Fibroblast of lung (primary cell): ENCODE measurements at regions not wholly inside any gene's neighbourhood (a gene's known extent, or its start where the extent isn't known, plus 50 kb on each side); places are given as distances from the start of the nearest gene placed in this dataset.

Source experiments
- CTCF ChIP-seq, 2 donors: IDR thresholded peaks in 1 of 2; conservative IDR thresholded peaks in 1 of 2; 1 replicate in 1 of 2; 2 replicates in 1 of 2; pipeline ENCODE4 v1.5.1; 2011 to 2012; ENCODE audit warnings: low read length in 2 of 2, control low read depth in 1 of 2, inconsistent platforms in 1 of 2, low read depth in 1 of 2, mild to moderate bottlenecking in 1 of 2
- EZH2 ChIP-seq: IDR thresholded peaks from 2 replicates; pipeline ENCODE4 v1.5.1; 2012; ENCODE audit warnings: low read length, control low read depth, mild to moderate bottlenecking; ENCODE audit errors: missing control alignments

- TF ChIP-seq EZH2 (no peak), CTCF (conservative IDR thresholded peaks at IDR 0.05 in 1 of 2, IDR thresholded peaks at IDR 0.05 in 1 of 2; ENCODE audit: low read depth in 1 of 2, low read length in 2 of 2) (no peak)
These were observed 434.9 kb upstream of the PABPC4L start for GRCh38 chr4:134636338-134637051.
